GM03348 (cell line): ENCODE measurements at regions not wholly inside any gene's neighbourhood (a gene's known extent, or its start where the extent isn't known, plus 50 kb on each side); places are given as distances from the start of the nearest gene placed in this dataset.
"Not testable (repeated sequence)": the region's sequence is repeated elsewhere in the genome, so short reads cannot be mapped to it uniquely, and the experiment has no call there.

ENCODE experiments used
- DNase-seq: peaks from one replicate; pipeline ENCODE4 v3.0.0; 2012; ENCODE audit warnings: low spot score

DNA sequence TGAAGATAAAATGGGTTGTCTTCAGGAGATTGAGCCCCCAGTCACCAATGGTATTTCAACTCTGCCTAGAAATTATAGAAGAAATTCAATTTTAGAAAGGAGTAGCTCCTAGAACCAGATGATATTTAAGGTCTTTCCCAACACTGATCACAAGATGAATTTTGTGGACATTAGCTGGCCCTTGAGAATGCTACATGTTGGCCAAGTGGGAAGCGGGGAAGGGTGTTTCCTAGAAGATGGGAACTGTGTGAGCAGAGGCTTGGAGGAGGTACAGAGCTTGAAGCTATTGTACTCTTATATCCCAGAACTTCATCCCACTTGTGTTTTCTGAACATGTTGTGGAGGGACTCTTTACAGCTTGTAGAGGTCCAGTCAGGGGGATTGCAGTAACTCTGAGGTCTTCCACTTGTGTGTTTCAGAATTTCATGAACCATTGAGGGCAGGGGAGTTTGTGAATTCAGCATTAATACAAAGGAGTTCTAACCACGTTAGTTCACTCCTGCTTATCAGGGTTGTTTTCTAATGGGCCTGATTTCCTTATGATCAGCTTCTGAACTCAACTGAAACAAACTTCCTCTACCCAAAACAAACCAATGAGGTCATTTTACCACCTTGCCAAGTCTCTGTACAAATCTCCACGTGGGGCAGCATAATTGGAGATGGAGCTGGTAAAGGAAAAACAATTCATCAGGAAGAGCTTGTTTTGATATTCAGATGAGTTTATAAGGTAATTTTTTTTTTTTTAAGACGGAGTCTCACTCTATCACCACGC, 152.6 kb upstream of the TPM1 start:
- peak; percentile 73 for DNase-seq

- DNase-seq: no peak
Observed at GRCh38 chr15:62894322-62895085, 148.0 kb upstream of the TPM1 start.

DNA sequence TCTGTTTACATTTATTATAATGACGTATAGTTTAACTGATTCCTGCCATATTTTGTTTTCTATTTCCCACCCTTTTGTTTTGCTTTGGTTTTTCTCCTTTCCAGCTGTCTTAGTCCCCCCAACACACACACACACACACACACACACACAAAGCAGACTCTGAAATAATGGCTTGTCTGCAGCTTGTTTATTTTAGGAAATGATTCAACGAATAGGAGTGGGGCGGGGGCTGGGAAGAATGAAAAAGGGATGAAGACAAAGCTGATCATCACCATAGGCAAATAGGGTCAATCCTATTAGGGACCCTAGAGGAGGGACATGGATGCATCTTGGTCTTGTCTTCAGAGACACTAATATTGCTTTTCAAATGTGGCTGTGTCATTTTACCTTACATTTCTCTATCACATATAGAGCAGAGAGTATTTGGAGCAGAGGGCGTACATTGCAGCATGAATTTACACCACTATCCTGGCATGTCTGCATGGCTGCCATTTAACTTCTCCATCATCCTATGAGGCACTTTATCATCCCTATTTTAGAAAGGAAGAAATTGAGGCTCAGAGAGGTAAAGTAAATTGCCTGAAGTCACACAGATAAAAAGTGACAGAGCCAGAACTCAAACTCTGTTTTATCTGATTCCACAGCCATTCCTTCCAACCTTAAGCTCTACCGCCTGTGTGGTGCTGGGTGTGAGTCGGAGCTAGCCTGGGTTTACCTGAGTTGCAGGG, 147.2 kb upstream of the TPM1 start:
- peak; percentile 19 for DNase-seq

DNA sequence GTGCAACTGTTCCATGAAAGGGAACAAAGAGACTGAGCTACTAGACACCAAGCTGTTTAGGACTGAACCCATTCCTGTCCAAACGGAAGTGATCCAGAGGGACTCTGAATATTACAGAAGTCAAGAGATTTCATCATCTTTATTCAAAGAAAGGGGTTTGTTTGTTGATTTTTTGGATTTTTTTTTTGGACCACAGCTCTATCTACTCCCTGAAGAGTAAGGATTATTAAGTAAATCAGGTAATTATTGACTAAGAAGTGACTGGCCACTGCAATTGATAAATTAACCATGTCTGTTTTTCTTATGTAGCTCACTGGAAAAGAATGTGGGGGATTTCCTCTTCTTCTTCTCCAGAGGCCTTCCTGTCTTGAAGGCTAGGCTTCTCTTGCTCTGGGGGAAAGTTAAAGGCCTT, 146.6 kb upstream of the TPM1 start:
- peak; percentile 63 for DNase-seq

GRCh38 chr15:62896380-62896866, 146.1 kb upstream of the TPM1 start:
- DNase-seq: no peak

DNA sequence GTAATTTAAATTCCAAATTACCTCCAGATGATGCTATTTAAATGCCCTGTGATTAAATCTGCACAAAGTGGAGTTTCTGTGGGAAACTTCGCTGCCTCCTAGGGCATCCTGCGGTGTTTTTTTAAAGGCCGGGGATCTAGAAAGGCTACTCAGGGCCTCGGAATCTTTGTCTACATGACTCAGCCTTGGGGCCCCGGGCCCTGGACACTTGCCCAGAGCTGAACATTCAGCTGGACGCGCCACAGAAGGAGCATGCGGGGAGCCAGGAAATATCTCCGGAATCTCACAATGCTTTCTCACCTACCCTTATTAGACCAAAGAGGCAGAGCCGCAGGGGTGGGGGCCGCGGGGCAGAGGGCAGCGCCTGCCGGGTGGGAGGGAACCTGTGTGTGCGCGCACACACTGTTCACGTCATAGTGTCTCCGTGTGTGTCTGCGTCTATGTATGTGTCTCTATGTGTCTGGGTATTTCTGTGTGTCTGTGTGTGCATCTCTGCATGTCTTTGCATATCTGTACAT, 145.5 kb upstream of the TPM1 start:
- peak; percentile 95 for DNase-seq

DNA sequence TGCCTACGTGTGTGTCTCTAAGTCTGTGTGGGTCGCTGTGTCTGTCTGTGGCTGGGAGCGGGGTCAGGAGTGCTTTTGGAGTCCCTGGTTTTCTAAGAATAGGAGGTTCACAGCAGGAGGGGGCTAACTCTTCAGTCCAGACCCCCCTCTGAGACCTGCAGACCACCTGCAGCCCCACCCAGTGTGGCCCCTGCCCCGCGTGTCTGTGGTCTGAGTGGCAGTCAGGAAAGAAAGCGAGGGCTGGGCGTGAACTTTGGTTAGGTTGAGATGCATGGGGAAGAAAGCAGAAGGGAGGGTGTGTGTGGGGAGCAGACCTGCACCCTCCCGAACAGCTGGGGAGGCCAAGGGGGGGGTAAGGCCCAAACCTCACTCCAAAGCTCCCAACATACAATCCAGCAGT, 144.9 kb upstream of the TPM1 start:
- DNase-seq: no peak

DNA sequence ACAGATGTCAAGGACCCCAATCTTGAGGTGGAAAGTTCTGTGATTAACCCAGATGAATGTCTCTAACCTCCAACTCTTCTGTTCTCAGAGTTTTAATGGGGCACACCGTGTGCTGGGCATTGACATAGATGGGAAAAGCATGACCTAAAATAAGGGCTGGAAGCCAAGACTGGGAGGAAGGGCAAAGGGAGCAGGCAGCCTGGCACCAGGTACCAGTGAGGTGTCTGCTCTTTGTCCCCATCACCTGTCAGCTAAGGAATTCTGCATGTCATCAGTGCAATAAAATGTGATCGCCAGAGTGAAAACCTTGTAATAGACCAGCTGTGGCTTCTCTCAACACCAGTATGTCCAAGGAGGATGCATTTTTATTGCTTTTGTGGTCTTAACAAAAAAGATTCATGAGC, 143.5 kb upstream of the TPM1 start:
- DNase-seq: no peak

- DNase-seq: no peak
Observed at GRCh38 chr15:62900071-62900802, 142.3 kb upstream of the TPM1 start.

DNA sequence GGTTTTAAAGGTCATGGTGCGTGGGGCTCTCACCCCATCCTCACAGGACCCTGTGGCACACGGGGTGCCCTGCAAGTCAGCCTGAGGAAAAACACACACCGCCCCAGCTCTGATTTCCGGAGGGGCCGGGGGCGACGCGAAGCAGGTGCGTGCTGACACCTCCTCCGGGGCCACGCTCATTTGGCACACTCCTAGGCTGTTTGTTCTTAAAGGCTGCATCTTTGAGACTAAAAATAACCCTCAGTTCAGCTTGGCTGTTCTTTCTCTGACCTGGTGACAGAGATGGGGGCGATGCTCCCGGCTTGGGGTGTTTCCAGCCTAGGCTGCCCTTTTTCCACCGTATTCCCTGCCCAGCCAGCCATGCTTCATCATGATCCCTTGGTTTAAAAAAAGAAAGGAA, 141.5 kb upstream of the TPM1 start:
- DNase-seq: no peak

DNA sequence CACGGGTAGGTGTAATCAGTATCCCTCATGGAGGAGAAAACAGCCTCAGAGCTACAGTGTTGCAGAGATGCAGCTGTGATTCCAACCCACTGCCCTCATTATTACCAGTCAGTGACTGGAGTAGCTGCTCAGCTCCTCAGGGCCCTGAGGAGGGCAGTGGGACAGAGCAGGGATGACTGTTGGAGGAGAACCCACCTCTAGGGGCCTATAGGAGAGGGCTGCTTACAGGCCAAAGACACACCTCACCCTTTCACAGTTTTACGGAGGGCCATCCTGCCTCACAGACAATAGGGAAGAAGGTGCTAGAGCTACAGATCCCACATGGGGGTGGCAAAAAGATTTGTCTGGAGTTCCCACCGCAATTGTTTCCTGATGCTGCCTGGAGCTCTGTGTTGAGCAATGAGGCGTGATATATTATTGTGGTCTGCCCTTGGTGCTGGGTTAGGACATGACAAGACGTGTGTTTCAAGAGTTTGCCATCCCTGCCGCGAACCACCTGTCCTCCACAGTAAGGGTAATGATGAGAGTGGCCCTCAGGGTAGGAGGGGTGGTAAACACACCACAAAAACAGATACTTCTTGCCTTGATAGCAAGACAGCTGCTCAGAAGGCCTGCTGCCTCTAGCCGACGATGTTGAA, 140.5 kb upstream of the TPM1 start:
- DNase-seq: no peak

DNA sequence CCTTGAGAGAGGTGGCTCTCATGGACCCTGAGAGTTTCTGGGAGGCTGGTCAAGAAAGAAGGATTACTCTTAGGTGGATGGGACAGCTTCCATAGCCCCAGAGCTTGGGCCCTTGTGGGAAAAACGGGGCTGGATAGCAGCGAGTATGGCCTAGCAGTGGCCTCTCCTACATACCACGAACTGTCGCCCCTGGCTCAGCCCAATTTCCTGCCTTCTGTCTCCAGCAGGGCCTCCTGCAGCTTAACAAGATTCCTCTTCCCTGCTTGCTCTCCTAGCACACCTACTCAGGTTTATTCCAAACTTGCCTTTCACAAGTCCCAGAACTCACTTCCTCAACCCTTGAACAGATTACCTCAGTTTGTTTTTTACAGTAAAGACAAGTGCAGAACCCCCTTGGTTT, 139.7 kb upstream of the TPM1 start:
- no peak for DNase-seq

DNA sequence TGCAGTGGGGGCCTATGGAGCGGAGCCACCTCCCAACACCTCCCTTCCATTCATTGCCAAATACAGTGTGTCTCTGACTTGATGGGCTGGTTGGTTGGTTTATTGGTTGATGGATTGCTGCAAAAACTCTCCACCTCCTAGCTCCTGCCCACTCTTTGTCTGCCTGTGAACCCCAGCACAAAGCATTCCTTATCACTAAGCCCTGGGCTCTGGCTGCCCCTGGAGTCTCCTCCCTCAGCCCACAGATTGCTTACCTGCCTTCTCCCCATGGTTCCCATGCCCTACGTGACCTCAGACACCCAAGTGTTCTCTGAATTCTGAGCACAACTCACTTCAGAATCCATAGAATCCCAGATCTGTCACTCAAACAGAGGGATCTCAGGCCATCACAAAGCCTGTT, 139.1 kb upstream of the TPM1 start:
- no peak for DNase-seq

DNA sequence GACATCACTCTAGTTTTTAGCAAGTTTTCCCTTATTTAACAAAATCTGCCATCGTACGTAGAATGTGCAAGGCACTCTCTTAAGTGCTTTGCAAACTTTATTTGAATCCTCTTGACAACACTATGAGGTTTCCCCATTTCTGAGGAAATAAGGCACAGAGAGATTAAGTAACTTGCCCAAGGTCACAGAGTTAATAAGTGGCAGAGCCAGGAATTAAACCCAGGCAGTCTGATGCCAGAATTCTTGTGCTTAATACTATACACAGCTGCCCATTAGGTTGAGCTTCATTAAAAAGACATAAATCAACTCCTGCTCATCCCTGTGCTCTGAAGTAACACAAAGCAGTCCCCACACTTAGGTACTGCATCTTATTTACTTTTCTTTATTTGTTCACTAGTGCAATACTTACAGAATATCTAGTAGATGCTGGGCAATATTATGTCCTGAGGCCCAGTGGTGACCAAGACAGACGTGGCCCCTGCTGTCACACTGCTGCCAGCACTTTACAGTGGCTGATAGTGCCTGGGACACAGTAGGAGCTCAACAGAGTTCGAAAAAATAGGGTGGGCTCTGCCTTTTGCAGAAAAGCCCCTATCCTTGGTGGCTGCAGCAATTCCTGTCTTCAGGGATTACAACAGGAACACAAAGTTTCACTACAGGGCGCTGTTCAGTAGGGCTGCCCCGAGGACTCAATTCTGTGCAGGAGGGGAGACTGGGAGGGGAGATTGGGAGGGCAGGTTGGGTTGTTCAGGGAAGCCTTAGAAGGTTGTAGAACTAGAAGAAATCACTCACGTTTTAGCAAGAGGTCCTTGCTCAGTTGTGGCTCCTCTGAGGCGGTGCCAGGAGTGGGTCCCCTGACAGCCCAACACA, 138.3 kb upstream of the TPM1 start:
- DNase-seq: no peak

DNA sequence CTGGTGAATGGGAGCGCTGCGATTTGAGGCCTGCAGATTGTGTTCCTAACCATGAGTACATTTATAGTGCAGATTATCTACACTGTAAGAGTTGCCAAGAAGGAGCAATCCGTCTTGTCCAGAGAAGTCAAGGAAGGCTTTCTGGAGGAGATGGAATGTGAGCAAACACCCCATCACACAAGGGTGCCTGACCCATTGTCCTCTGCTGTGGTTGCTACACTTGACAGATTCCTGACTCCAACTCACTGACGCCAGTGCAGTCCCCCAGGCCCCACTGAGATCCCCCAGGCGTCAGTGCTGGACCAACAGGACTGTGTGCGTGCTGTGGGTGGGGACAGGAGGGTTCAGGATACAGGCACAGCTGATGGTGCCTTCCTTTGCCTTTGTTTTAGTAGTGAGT, 135.9 kb upstream of the TPM1 start:
- no peak for DNase-seq

DNA sequence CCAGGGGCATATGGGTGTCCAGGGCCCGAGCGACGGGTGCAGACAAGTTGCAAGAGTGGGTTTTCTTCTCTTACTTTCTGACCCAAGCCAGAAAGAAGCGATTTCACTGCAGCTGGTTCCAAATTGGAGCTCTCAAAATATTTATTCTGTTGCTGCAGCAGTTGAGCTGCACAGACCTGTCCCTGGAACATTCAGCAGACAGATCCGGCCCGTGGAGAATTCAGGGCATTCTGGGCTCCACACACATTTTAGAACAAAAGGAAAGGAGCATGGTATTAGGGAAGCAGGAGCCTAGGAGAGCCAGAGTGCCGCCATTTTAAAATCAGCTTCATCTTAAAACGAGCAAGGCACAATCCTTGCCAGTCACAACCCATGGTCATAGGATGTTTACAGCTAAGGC, 135.3 kb upstream of the TPM1 start:
- DNase-seq: no peak

DNA sequence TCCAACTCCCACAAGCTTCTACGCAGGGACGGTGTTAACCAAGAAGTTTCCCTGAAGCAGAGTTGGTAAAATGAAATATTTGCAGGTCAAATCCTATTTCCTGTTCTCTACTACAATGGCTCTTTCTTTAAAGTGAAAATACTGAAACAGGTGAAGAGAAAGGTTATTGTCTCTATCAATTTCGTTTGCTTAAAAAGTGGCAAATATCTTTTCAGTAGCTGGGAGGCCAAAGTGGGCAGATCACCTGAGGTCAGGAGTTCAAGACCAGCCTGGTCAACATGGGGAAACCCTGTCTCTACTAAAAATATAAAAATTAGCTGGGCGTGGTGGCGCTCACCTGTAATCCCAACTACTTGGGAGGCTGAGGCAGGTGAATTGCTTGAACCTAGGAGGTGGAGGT, 134.2 kb upstream of the TPM1 start:
- not testable (repeated sequence) for DNase-seq

DNA sequence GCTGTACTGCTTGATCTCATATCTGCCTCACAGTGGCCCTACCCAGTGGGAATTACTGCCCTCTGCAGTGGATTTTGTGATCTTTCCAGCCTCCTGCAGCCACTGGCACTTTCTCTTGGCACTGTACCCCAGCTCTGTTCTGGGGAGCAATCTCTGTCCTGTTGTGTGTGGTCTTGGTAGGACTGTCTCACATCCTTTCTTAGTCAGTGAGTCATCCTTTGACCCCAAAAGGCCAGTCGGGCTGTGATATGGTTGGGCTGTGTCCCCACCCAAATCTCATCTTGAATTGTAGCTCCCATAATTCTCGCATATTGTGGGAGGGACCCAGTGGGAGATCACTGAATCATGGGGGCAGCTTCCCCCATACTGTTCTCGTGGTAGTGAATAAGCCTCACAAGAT, 133.3 kb upstream of the TPM1 start:
- no peak for DNase-seq

DNA sequence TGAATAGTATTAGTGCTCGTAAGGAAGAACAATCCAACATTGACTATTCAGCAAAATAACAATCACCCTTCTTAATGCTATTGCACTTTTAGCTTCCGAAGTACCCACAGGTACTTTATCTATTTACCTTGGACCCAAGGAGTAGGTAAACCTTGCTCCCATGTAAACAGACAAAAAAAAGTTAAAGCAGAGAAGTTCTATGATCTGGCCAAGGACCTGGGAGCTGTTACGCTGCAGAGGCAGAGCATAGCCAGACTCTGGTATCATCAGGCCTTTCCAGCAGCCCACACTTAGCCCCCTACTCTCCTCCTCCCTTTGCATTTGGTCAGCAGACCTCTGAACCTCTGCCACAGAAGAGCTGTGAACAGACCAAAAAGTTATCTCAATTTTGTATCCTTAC, 130.3 kb upstream of the TPM1 start:
- DNase-seq: no peak

DNA sequence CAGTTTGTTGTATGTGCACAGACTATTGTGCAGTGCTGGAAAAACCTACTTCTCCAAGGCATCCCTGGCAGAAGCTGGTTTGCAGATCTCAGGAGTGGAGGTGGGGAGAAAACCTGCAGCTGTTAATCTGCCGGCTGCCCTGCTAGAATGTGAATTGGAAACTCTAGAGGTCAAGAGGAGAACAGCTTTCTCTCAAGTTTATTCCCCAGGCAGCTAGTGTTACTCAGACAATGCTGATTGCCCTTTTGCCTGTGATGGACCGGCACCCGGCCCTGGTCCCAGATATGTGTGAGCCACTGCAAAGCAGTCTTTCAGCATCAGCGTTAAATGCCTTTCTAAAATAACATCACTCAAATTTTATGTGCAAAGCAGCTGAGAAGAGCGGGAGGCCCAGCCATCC, 129.7 kb upstream of the TPM1 start:
- no peak for DNase-seq
